SK-N-SH treated with all-trans-retinoic acid at 6 μM for 48 hours (cell line): ENCODE measurements at regions not wholly inside any gene's neighbourhood (a gene's known extent, or its start where the extent isn't known, plus 50 kb on each side); places are given as distances from the start of the nearest gene placed in this dataset.

Experiments used
- ATAC-seq: fragments of 200-7000 bp; cut with Tn5 transposase; 3 replicates; pipeline ENCODE4 v1.9.1; 2020; ENCODE audit warnings: mild to moderate bottlenecking, moderate library complexity
- ARNTL ChIP-seq: fragments of 450-650 bp; formaldehyde crosslinking; IDR thresholded peaks from 2 replicates; pipeline ENCODE4 v1.5.0; 2020; ENCODE audit warnings: low read depth, mild to moderate bottlenecking, moderate library complexity, borderline replicate concordance
- CSDC2 ChIP-seq: fragments of 250-450 bp; sonication (Bioruptor Pico); IDR thresholded peaks from 2 replicates; pipeline ENCODE4 v1.5.0; 2020; ENCODE audit warnings: mild to moderate bottlenecking, moderate library complexity
- ESRRG ChIP-seq: fragments of 250-450 bp; sonication (Bioruptor Pico); IDR thresholded peaks from 2 replicates; pipeline ENCODE4 v1.6.1; 2021; ENCODE audit warnings: mild to moderate bottlenecking
- GLIS3 ChIP-seq: fragments of 250-450 bp; sonication (Bioruptor Pico); IDR thresholded peaks from 2 replicates; pipeline ENCODE4 v1.5.0; 2020; ENCODE audit warnings: mild to moderate bottlenecking, moderate library complexity
- ISL1 ChIP-seq: fragments of 250-450 bp; sonication (Bioruptor Pico); IDR thresholded peaks from 2 replicates; pipeline ENCODE4 v2.1.2; 2022; ENCODE audit warnings: mild to moderate bottlenecking, moderate library complexity
- PPARA ChIP-seq: fragments of 250-450 bp; sonication (Bioruptor Pico); IDR thresholded peaks from 2 replicates; pipeline ENCODE4 v1.5.0; 2020; ENCODE audit warnings: mild to moderate bottlenecking, borderline replicate concordance
- RARB ChIP-seq: fragments of 250-450 bp; sonication (Bioruptor Pico); IDR thresholded peaks from 2 replicates; pipeline ENCODE4 v1.8.0; 2021; ENCODE audit warnings: mild to moderate bottlenecking, moderate library complexity
- SNAI2 ChIP-seq: fragments of 250-450 bp; sonication (Bioruptor Pico); IDR thresholded peaks from 2 replicates; pipeline ENCODE4 v1.5.0; 2020; ENCODE audit warnings: mild to moderate bottlenecking, moderate library complexity
- TCF4 ChIP-seq: fragments of 250-450 bp; sonication (Bioruptor Pico); IDR thresholded peaks from 2 replicates; pipeline ENCODE4 v1.8.0; 2021; ENCODE audit warnings: mild to moderate bottlenecking, moderate library complexity, borderline replicate concordance
- TOX ChIP-seq: fragments of 250-450 bp; sonication (Bioruptor Pico); IDR thresholded peaks from 2 replicates; pipeline ENCODE4 v1.8.0; 2021; ENCODE audit warnings: mild to moderate bottlenecking, moderate library complexity, borderline replicate concordance
- ZC3H10 ChIP-seq: fragments of 250-450 bp; sonication (Bioruptor Pico); IDR thresholded peaks from 2 replicates; pipeline ENCODE4 v1.5.1; 2021; ENCODE audit warnings: mild to moderate bottlenecking, moderate library complexity
- ZFP3 ChIP-seq: fragments of 250-450 bp; sonication (Bioruptor Pico); IDR thresholded peaks from 2 replicates; pipeline ENCODE4 v1.5.0; 2020; ENCODE audit warnings: mild to moderate bottlenecking, moderate library complexity
- ZFP30 ChIP-seq: fragments of 450-650 bp; formaldehyde crosslinking; IDR thresholded peaks from 2 replicates; pipeline ENCODE4 v1.5.0; 2022; ENCODE audit warnings: mild to moderate bottlenecking, moderate library complexity
- ZNF565 ChIP-seq: fragments of 450-650 bp; formaldehyde crosslinking; conservative IDR thresholded peaks from 2 replicates; pipeline ENCODE4 v1.5.0; 2020; ENCODE audit warnings: low read depth, mild to moderate bottlenecking, moderate library complexity
- ZNF70 ChIP-seq: fragments of 450-650 bp; formaldehyde crosslinking; IDR thresholded peaks from 2 replicates; pipeline ENCODE4 v1.5.0; 2020; ENCODE audit warnings: mild to moderate bottlenecking, moderate library complexity
- ZNF8 ChIP-seq: fragments of 450-650 bp; formaldehyde crosslinking; IDR thresholded peaks from 2 replicates; pipeline ENCODE4 v1.5.0; 2020; ENCODE audit warnings: mild to moderate bottlenecking, moderate library complexity
- TF ChIP-seq, protein P1 (sequence below): fragments of 250-450 bp; sonication (Bioruptor Pico); IDR thresholded peaks from 2 replicates; pipeline ENCODE4 v1.5.1; 2021; ENCODE audit warnings: mild to moderate bottlenecking, moderate library complexity
- TF ChIP-seq, protein P2 (sequence below): fragments of 250-450 bp; sonication (Bioruptor Pico); IDR thresholded peaks from 2 replicates; pipeline ENCODE4 v1.8.0; 2021; ENCODE audit warnings: low read depth, mild to moderate bottlenecking, moderate library complexity, borderline replicate concordance
- TF ChIP-seq, protein P3 (sequence below): fragments of 250-450 bp; sonication (Bioruptor Pico); IDR thresholded peaks from 2 replicates; pipeline ENCODE4 v1.8.0; 2020; ENCODE audit warnings: mild to moderate bottlenecking, moderate library complexity, borderline replicate concordance
- TF ChIP-seq, protein P4 (sequence below): fragments of 250-450 bp; sonication (Bioruptor Pico); IDR thresholded peaks from 2 replicates; pipeline ENCODE4 v1.5.0; 2020; ENCODE audit warnings: mild to moderate bottlenecking, moderate library complexity

DNA sequence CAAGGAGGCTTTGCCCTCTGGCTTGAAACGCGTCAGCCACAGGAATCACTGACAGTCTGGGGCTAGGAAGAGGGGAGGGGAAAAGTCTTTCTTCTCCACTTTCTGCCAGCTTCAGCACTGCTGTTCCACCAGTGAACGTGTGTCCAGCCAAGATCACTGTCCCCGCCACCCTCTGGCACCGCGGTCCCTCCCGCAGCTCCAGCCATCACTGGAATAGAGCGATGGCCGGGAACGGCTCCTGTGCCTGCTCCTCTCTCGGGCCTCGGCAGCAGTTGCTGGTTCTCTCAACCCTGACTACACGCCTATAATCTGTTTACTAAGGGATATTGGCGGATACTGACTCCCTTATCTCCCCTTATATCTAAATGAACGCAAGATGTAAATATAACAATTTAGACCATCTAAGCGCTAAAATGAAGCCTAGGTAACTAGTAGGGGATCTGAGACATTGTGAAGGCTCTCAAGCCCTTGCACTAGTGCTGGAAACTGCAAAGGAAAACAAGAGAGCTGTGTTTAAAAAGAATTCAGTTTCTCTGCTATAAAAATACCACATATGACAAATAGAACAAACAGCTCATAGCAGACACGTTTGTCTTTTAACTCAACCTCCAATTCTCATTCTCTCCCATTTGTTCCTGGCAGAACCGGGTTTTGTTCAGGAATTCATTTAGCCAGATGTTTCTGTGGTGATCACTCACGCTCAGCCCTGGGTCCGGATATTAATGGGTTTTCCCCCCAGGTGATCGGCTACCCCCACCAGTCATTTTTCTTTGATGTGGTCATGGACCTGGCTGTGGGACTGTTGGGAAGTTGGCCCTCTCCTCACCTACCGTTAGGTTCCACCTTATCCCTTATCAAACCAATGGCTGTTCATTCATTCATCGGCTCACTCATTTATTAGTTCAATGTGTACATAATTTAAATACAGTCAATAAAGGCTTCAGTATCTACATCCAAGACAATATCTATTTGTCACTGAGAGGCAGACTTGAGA lies 149.8 kb downstream of the MED10 start:
- TF ChIP-seq SNAI2 (CRISPR knock-in tag): no peak
- no peak for TF ChIP-seq TOX
- TF ChIP-seq ZC3H10 (CRISPR knock-in tag): no peak
- no peak for TF ChIP-seq ZFP3 (CRISPR knock-in tag)
- no peak for TF ChIP-seq ZNF8 (CRISPR knock-in tag)
- no peak for TF ChIP-seq ZNF70 (CRISPR knock-in tag)
- TF ChIP-seq TCF4 (CRISPR knock-in tag): no peak
- TF ChIP-seq, protein P1, sequence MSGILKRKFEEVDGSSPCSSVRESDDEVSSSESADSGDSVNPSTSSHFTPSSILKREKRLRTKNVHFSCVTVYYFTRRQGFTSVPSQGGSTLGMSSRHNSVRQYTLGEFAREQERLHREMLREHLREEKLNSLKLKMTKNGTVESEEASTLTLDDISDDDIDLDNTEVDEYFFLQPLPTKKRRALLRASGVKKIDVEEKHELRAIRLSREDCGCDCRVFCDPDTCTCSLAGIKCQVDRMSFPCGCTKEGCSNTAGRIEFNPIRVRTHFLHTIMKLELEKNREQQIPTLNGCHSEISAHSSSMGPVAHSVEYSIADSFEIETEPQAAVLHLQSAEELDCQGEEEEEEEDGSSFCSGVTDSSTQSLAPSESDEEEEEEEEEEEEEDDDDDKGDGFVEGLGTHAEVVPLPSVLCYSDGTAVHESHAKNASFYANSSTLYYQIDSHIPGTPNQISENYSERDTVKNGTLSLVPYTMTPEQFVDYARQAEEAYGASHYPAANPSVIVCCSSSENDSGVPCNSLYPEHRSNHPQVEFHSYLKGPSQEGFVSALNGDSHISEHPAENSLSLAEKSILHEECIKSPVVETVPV (CRISPR knock-in tag): no peak
- TF ChIP-seq RARB (CRISPR knock-in tag): no peak
- TF ChIP-seq, protein P2, sequence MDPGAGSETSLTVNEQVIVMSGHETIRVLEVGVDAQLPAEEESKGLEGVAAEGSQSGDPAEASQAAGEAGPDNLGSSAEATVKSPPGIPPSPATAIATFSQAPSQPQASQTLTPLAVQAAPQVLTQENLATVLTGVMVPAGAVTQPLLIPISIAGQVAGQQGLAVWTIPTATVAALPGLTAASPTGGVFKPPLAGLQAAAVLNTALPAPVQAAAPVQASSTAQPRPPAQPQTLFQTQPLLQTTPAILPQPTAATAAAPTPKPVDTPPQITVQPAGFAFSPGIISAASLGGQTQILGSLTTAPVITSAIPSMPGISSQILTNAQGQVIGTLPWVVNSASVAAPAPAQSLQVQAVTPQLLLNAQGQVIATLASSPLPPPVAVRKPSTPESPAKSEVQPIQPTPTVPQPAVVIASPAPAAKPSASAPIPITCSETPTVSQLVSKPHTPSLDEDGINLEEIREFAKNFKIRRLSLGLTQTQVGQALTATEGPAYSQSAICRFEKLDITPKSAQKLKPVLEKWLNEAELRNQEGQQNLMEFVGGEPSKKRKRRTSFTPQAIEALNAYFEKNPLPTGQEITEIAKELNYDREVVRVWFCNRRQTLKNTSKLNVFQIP (CRISPR knock-in tag): no peak
- TF ChIP-seq ESRRG (CRISPR knock-in tag): no peak
- no peak for TF ChIP-seq GLIS3 (CRISPR knock-in tag)
- TF ChIP-seq, protein P3, sequence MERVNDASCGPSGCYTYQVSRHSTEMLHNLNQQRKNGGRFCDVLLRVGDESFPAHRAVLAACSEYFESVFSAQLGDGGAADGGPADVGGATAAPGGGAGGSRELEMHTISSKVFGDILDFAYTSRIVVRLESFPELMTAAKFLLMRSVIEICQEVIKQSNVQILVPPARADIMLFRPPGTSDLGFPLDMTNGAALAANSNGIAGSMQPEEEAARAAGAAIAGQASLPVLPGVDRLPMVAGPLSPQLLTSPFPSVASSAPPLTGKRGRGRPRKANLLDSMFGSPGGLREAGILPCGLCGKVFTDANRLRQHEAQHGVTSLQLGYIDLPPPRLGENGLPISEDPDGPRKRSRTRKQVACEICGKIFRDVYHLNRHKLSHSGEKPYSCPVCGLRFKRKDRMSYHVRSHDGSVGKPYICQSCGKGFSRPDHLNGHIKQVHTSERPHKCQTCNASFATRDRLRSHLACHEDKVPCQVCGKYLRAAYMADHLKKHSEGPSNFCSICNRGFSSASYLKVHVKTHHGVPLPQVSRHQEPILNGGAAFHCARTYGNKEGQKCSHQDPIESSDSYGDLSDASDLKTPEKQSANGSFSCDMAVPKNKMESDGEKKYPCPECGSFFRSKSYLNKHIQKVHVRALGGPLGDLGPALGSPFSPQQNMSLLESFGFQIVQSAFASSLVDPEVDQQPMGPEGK (CRISPR knock-in tag): no peak
- TF ChIP-seq ARNTL (CRISPR knock-in tag): no peak
- TF ChIP-seq ZFP30: no peak
- TF ChIP-seq ISL1 (CRISPR knock-in tag): no peak
- TF ChIP-seq, protein P4, sequence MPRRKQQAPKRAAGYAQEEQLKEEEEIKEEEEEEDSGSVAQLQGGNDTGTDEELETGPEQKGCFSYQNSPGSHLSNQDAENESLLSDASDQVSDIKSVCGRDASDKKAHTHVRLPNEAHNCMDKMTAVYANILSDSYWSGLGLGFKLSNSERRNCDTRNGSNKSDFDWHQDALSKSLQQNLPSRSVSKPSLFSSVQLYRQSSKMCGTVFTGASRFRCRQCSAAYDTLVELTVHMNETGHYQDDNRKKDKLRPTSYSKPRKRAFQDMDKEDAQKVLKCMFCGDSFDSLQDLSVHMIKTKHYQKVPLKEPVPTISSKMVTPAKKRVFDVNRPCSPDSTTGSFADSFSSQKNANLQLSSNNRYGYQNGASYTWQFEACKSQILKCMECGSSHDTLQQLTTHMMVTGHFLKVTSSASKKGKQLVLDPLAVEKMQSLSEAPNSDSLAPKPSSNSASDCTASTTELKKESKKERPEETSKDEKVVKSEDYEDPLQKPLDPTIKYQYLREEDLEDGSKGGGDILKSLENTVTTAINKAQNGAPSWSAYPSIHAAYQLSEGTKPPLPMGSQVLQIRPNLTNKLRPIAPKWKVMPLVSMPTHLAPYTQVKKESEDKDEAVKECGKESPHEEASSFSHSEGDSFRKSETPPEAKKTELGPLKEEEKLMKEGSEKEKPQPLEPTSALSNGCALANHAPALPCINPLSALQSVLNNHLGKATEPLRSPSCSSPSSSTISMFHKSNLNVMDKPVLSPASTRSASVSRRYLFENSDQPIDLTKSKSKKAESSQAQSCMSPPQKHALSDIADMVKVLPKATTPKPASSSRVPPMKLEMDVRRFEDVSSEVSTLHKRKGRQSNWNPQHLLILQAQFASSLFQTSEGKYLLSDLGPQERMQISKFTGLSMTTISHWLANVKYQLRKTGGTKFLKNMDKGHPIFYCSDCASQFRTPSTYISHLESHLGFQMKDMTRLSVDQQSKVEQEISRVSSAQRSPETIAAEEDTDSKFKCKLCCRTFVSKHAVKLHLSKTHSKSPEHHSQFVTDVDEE (CRISPR knock-in tag): no peak
- no peak for TF ChIP-seq CSDC2
- no peak for TF ChIP-seq PPARA (CRISPR knock-in tag)
- no peak for ATAC-seq

DNA sequence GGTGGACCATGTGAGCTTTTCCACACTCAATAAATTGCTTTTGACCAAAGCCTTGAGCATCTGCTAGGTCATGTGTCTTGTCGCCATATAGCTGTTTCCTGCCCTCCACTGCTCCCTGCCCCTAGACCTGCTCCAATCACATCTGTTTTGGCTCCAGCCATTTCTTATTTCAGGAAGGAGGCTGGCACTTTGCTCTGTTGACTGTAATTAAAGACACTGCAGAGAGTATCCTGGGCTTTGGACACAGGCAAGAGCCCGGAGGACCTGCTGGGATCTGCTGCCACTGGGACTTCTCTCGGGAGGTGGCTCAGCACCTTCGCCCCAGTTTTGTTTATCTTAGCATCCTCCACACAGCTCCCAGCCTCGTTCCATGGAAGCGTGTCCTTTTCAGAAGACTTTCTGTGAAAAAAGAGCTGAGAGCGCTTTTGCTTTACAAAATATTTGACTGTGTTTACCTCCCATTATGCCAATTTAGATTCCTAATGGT lies 153.2 kb downstream of the MED10 start:
- TF ChIP-seq ESRRG (CRISPR knock-in tag) (no peak), ZNF565 (CRISPR knock-in tag) (no peak), ZNF8 (CRISPR knock-in tag) (no peak), PPARA (CRISPR knock-in tag) (no peak)
- TF ChIP-seq, protein P1 (CRISPR knock-in tag): no peak
- TF ChIP-seq, protein P2 (CRISPR knock-in tag): no peak
- TF ChIP-seq, all 23 proteins: peak for 0
- no peak for ATAC-seq
